NCI-H2171 (cell line): ENCODE measurements at regions not wholly inside any gene's neighbourhood (a gene's known extent, or its start where the extent isn't known, plus 50 kb on each side); places are given as distances from the start of the nearest gene placed in this dataset.
"Not testable (repeated sequence)": the region's sequence is repeated elsewhere in the genome, so short reads cannot be mapped to it uniquely, and the experiment has no call there.

Source experiments
- DNase-seq: peaks from one replicate; lab custom pipeline; 2025; lab: John Stamatoyannopoulos, UW

GRCh38 chr2:136286423-136286822, 168.5 kb upstream of the CXCR4 start:
- DNase-seq, result no peak

GRCh38 chr2:136284226-136285119, 166.5 kb upstream of the CXCR4 start:
- peak; percentile 12 for DNase-seq

- DNase-seq, result no peak
These were observed 164.3 kb upstream of the CXCR4 start for GRCh38 chr2:136282251-136282650.

- DNase-seq, result peak; percentile 3
These were observed 163.5 kb upstream of the CXCR4 start for GRCh38 chr2:136281281-136282114.

- DNase-seq, result not testable (repeated sequence)
These were observed 148.4 kb upstream of the CXCR4 start for GRCh38 chr2:136266346-136266745.

GRCh38 chr2:136259551-136259950, 141.6 kb upstream of the CXCR4 start:
- DNase-seq, result no peak

- DNase-seq, result no peak
These were observed 139.9 kb upstream of the CXCR4 start for GRCh38 chr2:136257893-136258292.

- DNase-seq, result no peak
These were observed 137.9 kb upstream of the CXCR4 start for GRCh38 chr2:136255648-136256461.

GRCh38 chr2:136255127-136255526, 137.2 kb upstream of the CXCR4 start:
- no peak for DNase-seq

GRCh38 chr2:136254681-136255080, 136.7 kb upstream of the CXCR4 start:
- DNase-seq, result no peak

GRCh38 chr2:136253288-136254004, 135.5 kb upstream of the CXCR4 start:
- DNase-seq, result no peak

GRCh38 chr2:136251885-136252585, 134.1 kb upstream of the CXCR4 start:
- DNase-seq, result no peak

- DNase-seq, result no peak
These were observed 133.4 kb upstream of the CXCR4 start for GRCh38 chr2:136251197-136251884.

GRCh38 chr2:136250131-136250530, 132.2 kb upstream of the CXCR4 start:
- no peak for DNase-seq

GRCh38 chr2:136248907-136249306, 131.0 kb upstream of the CXCR4 start:
- DNase-seq, result no peak

GRCh38 chr2:136248242-136248641, 130.3 kb upstream of the CXCR4 start:
- peak; percentile 85 for DNase-seq

- DNase-seq, result peak; percentile 22
These were observed 129.4 kb upstream of the CXCR4 start for GRCh38 chr2:136247204-136247950.

- no peak for DNase-seq
These were observed 128.2 kb upstream of the CXCR4 start for GRCh38 chr2:136246086-136246669.

GRCh38 chr2:136245211-136245610, 127.3 kb upstream of the CXCR4 start:
- DNase-seq, result no peak
